ENCODE measurements at regions not wholly inside any gene's neighbourhood (a gene's known extent, or its start where the extent isn't known, plus 50 kb on each side); places are given as distances from the start of the nearest gene placed in this dataset.
"Not testable (repeated sequence)": the region's sequence is repeated elsewhere in the genome, so short reads cannot be mapped to it uniquely, and the experiment has no call there.

DNA sequence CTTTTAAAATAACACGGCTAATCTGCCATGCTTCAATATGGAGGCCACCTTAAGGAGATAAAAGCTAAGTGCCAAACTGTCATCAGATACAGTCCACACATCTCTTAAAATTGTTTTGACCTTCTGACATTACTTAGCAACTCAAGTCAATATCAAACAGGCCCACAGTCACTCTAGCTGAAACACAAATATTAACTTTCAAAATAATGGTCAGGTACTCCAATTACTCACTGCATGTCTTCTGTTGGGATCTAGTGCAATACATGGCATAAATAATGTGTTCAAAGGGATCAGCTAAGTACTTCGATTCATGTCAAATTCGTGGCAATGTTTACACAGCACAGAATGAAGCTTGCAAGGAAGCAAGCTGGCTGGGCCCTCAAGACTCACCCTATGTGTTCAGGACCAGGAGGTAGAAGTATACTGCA, 133.9 kb upstream of the BEND6 start:
- Histone ChIP-seq H3K9me3 (ENCODE audit: control insufficient read depth, low read length) (no peaks in the 10 kb centered on the region), H3K27ac (ENCODE audit: low read depth, low read length, severe bottlenecking) (no peak overlapping the region)
- WGBS, 2 experiments (ENCODE audit: insufficient coverage in 2 of 2), result 83% methylated on average over 3 of the region's 3 CpGs

DNA sequence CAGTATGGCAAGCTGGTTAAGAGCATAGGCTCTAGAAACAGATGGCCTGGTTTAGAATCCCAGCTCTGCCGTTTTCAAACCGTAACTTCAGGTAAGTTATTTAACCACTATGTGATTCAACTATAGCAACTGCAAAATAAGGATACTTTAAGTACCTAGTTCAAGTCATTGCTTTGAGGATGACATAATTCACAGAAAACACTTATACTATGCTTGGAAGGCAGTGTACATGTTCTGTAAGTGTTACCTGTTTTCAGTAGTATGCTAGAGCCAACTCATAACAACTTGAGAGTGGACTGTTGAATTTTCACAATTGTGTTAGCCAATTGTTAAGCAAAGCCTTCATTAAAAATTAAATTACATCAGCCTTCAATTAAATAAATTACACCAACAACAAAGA, 134.8 kb upstream of the BEND6 start:
- no peak overlapping the region for H3K4me3 ChIP-seq (ENCODE audit: extremely low read depth, insufficient read depth, low read length, poor library complexity, severe bottlenecking)
- WGBS, 2 experiments (ENCODE audit: insufficient coverage in 2 of 2), result no CpG with 5 or more reads among the region's 2 CpGs
- H3K27ac ChIP-seq (ENCODE audit: low read depth, low read length, severe bottlenecking), result no peak overlapping the region
- H3K4me1 ChIP-seq (ENCODE audit: control insufficient read depth, insufficient read depth, low read length, poor library complexity, severe bottlenecking), result peaks cover 14% of the 10 kb centered on the region
- H3K9me3 ChIP-seq (ENCODE audit: control insufficient read depth, low read length), result no peaks in the 10 kb centered on the region
- H3K36me3 ChIP-seq (ENCODE audit: control insufficient read depth, insufficient read depth, low read length), result no peaks in the 10 kb centered on the region

More for the DNA sequence above, 133.9 kb upstream of the BEND6 start:
- Histone ChIP-seq H3K4me1 (ENCODE audit: control insufficient read depth, insufficient read depth, low read length, poor library complexity, severe bottlenecking) (peaks cover 14% of the 10 kb centered on the region), H3K4me3 (ENCODE audit: extremely low read depth, insufficient read depth, low read length, poor library complexity, severe bottlenecking) (no peak overlapping the region), H3K36me3 (ENCODE audit: control insufficient read depth, insufficient read depth, low read length) (no peaks in the 10 kb centered on the region)

DNA sequence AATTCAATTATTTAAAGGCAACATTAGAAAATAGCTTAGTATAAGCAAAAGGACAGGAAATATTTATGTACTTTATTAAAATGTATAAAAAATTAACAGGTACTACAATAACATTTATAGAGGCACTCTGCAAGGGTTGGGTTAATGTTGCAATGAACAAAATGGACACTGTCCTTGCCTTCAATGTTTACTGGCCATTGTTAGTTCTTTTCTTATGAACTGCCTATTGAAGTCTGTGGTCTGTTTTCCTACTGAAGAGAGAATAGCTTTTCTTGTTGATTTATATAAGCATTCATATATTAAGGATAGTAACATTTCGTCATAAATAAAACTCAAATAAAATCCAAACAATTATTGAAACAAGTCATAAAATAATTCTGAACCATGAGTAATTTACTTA, 135.3 kb upstream of the BEND6 start:
- Histone ChIP-seq H3K36me3 (ENCODE audit: control insufficient read depth, insufficient read depth, low read length) (no peaks in the 10 kb centered on the region), H3K4me3 (ENCODE audit: extremely low read depth, insufficient read depth, low read length, poor library complexity, severe bottlenecking) (no peak overlapping the region), H3K4me1 (ENCODE audit: control insufficient read depth, insufficient read depth, low read length, poor library complexity, severe bottlenecking) (peaks cover 14% of the 10 kb centered on the region), H3K27ac (ENCODE audit: low read depth, low read length, severe bottlenecking) (no peak overlapping the region), H3K9me3 (ENCODE audit: control insufficient read depth, low read length) (no peaks in the 10 kb centered on the region)
- no CpG with 5 or more reads among the region's 1 CpG for WGBS, 2 experiments (ENCODE audit: insufficient coverage in 2 of 2)

DNA sequence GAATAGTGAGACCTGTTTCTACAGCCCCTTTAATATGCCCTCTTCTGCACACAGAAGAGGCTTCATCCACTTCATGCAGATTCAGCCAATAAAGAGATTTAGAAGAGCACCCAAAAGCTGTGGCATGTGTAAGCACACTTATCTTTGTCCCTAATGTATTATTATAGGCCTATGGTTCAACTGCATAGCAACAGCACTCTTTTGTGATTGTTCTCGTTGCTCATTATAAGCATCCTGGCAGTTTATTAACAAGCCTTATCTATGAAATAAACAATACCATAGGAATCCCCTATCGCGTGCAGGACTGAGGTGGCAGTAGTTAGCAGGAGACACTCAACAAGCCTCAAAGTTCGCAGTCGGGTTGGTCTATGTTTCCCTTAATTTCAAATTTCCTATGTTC, 138.5 kb upstream of the BEND6 start:
- WGBS, 2 experiments (ENCODE audit: insufficient coverage in 2 of 2), result 75 to 100% methylated on average over 1 to 2 of the region's 5 CpGs

DNA sequence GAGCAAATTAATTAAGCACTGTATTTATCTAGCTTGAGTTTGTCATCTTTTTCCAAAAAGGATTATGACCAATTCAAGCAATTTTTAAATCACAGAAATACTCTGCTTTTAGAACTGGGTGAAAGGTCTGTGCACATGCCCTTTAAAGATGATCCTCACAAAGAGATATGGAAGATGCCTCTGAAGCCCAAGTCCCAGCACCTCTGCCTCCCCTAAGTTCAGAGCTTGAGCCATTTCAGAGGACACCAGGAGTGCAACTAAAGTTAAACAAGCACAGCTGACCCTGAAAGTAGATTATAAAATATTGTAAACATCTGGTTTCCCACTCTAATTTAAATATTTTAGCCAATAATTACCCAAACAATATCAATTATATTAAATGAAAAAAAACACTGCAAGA, 139.5 kb upstream of the BEND6 start:
- no peaks in the 10 kb centered on the region for H3K36me3 ChIP-seq (ENCODE audit: control insufficient read depth, insufficient read depth, low read length)
- H3K27ac ChIP-seq (ENCODE audit: low read depth, low read length, severe bottlenecking), result no peak overlapping the region
- no peaks in the 10 kb centered on the region for H3K9me3 ChIP-seq (ENCODE audit: control insufficient read depth, low read length)
- no peak overlapping the region for H3K4me3 ChIP-seq (ENCODE audit: extremely low read depth, insufficient read depth, low read length, poor library complexity, severe bottlenecking)
- peaks cover 14% of the 10 kb centered on the region for H3K4me1 ChIP-seq (ENCODE audit: control insufficient read depth, insufficient read depth, low read length, poor library complexity, severe bottlenecking)

More for the DNA sequence above, 138.5 kb upstream of the BEND6 start:
- Histone ChIP-seq H3K4me3 (ENCODE audit: extremely low read depth, insufficient read depth, low read length, poor library complexity, severe bottlenecking) (no peak overlapping the region), H3K9me3 (ENCODE audit: control insufficient read depth, low read length) (no peaks in the 10 kb centered on the region), H3K27ac (ENCODE audit: low read depth, low read length, severe bottlenecking) (no peak overlapping the region), H3K4me1 (ENCODE audit: control insufficient read depth, insufficient read depth, low read length, poor library complexity, severe bottlenecking) (peaks cover 14% of the 10 kb centered on the region), H3K36me3 (ENCODE audit: control insufficient read depth, insufficient read depth, low read length) (no peaks in the 10 kb centered on the region)

DNA sequence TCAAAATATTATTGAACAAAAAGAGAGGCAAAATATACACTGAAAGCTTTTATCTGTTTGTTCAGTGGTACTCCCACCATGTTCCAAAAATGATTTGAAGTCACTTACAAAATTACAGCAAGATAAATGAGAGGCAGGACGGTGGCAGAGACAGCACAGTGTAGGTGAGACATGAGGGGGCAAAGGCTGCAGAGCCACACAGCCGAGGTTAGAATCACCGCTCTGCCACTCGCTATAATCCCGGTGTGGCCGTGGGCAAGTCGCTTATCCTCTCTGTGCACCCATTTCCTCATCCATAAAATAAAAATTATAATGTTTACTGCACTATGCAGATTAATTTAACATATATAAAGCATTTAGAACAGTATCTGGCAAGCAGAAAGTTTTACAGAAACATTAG, 140.1 kb upstream of the BEND6 start:
- Histone ChIP-seq H3K4me1 (ENCODE audit: control insufficient read depth, insufficient read depth, low read length, poor library complexity, severe bottlenecking) (peaks cover 14% of the 10 kb centered on the region), H3K27ac (ENCODE audit: low read depth, low read length, severe bottlenecking) (no peak overlapping the region), H3K36me3 (ENCODE audit: control insufficient read depth, insufficient read depth, low read length) (no peaks in the 10 kb centered on the region), H3K4me3 (ENCODE audit: extremely low read depth, insufficient read depth, low read length, poor library complexity, severe bottlenecking) (no peak overlapping the region), H3K9me3 (ENCODE audit: control insufficient read depth, low read length) (no peaks in the 10 kb centered on the region)
- WGBS, 2 experiments (ENCODE audit: insufficient coverage in 2 of 2), result 70 to 84% methylated on average over 2 to 5 of the region's 7 CpGs

DNA sequence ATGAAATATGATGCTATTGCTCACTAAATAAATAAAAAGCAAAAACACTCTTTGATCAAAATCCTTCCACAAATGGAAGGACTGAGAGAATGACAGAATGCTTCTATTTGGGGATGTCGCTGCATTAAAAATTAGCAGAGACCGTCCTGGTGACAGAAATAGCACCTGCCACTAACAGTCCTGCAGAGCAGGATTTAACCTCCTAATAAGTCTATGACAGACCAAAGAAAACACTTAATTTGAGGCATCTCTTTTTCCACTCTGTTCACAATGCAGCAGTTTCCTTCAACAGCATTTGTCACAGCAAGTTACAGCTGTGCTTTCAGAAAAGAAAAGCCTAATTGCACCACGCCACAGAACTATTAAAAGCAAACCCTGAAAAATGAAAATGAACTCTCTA, 140.6 kb upstream of the BEND6 start:
- Histone ChIP-seq H3K9me3 (ENCODE audit: control insufficient read depth, low read length) (no peaks in the 10 kb centered on the region), H3K4me3 (ENCODE audit: extremely low read depth, insufficient read depth, low read length, poor library complexity, severe bottlenecking) (no peak overlapping the region), H3K36me3 (ENCODE audit: control insufficient read depth, insufficient read depth, low read length) (no peaks in the 10 kb centered on the region), H3K4me1 (ENCODE audit: control insufficient read depth, insufficient read depth, low read length, poor library complexity, severe bottlenecking) (peaks cover 17% of the 10 kb centered on the region), H3K27ac (ENCODE audit: low read depth, low read length, severe bottlenecking) (no peak overlapping the region)
- WGBS, 2 experiments (ENCODE audit: insufficient coverage in 2 of 2), result 77 to 100% methylated on average over 2 of the region's 3 CpGs

DNA sequence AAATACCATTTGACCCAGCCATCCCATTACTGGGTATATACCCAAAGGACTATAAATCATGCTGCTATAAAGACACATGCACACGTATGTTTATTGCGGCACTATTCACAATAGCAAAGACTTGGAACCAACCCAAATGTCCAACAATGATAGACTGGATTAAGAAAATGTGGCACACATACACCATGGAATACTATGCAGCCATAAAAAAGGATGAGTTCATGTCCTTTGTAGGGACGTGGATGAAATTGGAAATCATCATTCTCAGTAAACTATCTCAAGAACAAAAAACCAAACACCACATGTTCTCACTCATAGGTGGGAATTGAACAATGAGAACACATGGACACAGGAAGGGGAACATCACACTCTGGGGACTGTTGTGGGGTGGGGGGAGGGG, 142.1 kb upstream of the BEND6 start:
- not testable (repeated sequence) for H3K27ac ChIP-seq (ENCODE audit: low read depth, low read length, severe bottlenecking); H3K36me3 ChIP-seq (ENCODE audit: control insufficient read depth, insufficient read depth, low read length); H3K9me3 ChIP-seq (ENCODE audit: control insufficient read depth, low read length); H3K4me3 ChIP-seq (ENCODE audit: extremely low read depth, insufficient read depth, low read length, poor library complexity, severe bottlenecking)
- no CpG with 5 or more reads among the region's 3 CpGs for WGBS, 2 experiments (ENCODE audit: insufficient coverage in 2 of 2)
- peaks cover 19% of the 10 kb centered on the region for H3K4me1 ChIP-seq (ENCODE audit: control insufficient read depth, insufficient read depth, low read length, poor library complexity, severe bottlenecking)

DNA sequence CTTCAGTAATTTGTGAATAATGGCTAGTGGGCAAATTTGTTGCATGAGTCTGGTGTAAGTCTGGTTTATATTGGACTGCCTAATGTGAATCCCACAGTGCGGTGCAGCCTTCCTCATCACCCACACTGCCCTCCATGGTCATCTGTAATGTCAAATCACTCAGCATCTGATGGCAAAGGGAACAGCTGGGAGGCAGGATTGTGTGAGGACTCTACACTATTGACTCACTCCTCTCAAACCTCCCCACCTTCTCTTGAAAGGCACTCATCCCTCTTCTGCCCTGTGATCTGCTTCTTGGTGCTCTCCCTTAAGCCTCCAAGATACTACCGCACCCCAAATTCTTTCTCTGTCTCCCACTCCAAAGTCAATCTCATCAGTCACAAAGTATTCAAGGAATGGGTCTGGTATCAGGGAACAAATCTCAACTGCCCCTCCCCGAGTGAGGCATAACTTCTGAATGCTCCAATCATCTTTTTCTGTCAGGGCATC, 146.0 kb upstream of the BEND6 start:
- Histone ChIP-seq H3K36me3 (ENCODE audit: control insufficient read depth, insufficient read depth, low read length) (no peaks in the 10 kb centered on the region), H3K4me3 (ENCODE audit: extremely low read depth, insufficient read depth, low read length, poor library complexity, severe bottlenecking) (no peak overlapping the region), H3K4me1 (ENCODE audit: control insufficient read depth, insufficient read depth, low read length, poor library complexity, severe bottlenecking) (peaks cover 20% of the 10 kb centered on the region), H3K27ac (ENCODE audit: low read depth, low read length, severe bottlenecking) (peak overlapping the region; percentile 80), H3K9me3 (ENCODE audit: control insufficient read depth, low read length) (no peaks in the 10 kb centered on the region)
- 80 to 100% methylated on average over 1 to 2 of the region's 3 CpGs for WGBS, 2 experiments (ENCODE audit: insufficient coverage in 2 of 2)

DNA sequence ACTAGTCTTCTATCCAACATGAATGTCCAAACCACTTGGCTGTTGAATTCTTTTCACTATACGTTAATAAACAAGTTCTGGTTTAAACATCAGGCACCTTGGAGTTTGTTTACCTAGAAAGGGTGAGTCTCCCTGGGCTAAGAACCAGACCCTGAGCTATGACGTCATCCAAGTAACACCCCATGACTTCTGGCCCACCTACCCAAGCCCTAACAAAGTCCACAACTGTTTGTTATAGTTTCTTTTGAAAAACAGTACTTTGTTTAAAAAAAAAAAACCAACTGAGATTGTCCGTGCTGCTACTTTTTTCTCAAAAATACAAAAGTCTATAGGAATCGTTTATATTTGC, 146.9 kb upstream of the BEND6 start:
- Histone ChIP-seq H3K27ac (ENCODE audit: low read depth, low read length, severe bottlenecking) (peak overlapping the region; percentile 37), H3K4me3 (ENCODE audit: extremely low read depth, insufficient read depth, low read length, poor library complexity, severe bottlenecking) (no peak overlapping the region), H3K4me1 (ENCODE audit: control insufficient read depth, insufficient read depth, low read length, poor library complexity, severe bottlenecking) (peaks cover 27% of the 10 kb centered on the region), H3K9me3 (ENCODE audit: control insufficient read depth, low read length) (no peaks in the 10 kb centered on the region), H3K36me3 (ENCODE audit: control insufficient read depth, insufficient read depth, low read length) (no peaks in the 10 kb centered on the region)
- WGBS, 2 experiments (ENCODE audit: insufficient coverage in 2 of 2), result no CpG with 5 or more reads among the region's 4 CpGs

DNA sequence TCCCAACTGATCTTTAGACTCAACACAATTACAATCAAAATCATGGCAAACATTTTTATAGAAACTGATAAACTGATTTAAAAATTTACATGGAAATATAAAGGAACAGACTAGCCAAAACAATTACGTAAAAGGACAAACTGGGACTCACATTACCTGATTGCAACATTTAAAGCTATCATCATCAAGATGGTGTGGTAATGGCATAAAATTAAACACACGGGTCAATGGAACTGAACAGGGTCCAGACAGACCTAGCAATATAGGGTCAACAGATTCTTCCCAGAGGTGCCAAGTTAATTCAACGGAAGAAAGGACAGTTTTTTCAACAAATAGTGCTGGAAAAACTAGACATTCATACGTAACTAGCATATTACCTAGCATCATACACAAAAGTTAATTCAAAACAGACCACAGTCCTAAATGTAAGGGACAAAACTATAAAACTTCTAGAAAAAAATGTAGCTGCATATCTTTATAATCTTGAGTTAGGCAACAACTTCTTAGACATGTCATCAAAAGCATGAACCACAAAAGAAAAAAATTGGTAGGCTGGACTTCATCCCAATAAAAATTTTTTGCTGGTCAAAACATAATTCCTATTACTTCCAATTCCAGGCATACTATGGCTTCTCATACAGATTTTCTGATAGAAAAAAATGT, 147.4 kb upstream of the BEND6 start:
- 94 to 100% methylated on average over 1 to 2 of the region's 4 CpGs for WGBS, 2 experiments (ENCODE audit: insufficient coverage in 2 of 2)
- peaks cover 28% of the 10 kb centered on the region for H3K4me1 ChIP-seq (ENCODE audit: control insufficient read depth, insufficient read depth, low read length, poor library complexity, severe bottlenecking)
- no peaks in the 10 kb centered on the region for H3K36me3 ChIP-seq (ENCODE audit: control insufficient read depth, insufficient read depth, low read length)
- no peak overlapping the region for H3K4me3 ChIP-seq (ENCODE audit: extremely low read depth, insufficient read depth, low read length, poor library complexity, severe bottlenecking)
- H3K9me3 ChIP-seq (ENCODE audit: control insufficient read depth, low read length), result no peaks in the 10 kb centered on the region
- H3K27ac ChIP-seq (ENCODE audit: low read depth, low read length, severe bottlenecking), result no peak overlapping the region

Measured in mesodermal cell (in vitro differentiated cells).